Right lobe of liver (tissue), 4 donors: ENCODE measurements at regions not wholly inside any gene's neighbourhood (a gene's known extent, or its start where the extent isn't known, plus 50 kb on each side); places are given as distances from the start of the nearest gene placed in this dataset.

ENCODE experiments used
- CTCF ChIP-seq, 4 donors: fragments of 200-600 bp in 3 of 4; fragments of 450-650 bp in 1 of 4; IDR thresholded peaks; one replicate each; pipeline versions ENCODE4 v1.5.1 to v1.8.0; 2016 to 2022; ENCODE audit warnings: antibody characterized with exemption in 4 of 4, mild to moderate bottlenecking in 2 of 4
- POLR2A ChIP-seq: fragments of 450-650 bp; IDR thresholded peaks from one replicate; pipeline ENCODE4 v1.6.1; 2017; ENCODE audit warnings: antibody characterized with exemption, mild to moderate bottlenecking
- donor health status: DM: no; HTN: no; CAD: no.
- donor health status: DM: no; HTN: no; CAD: no.
- donor health status: DM: no; HTN: yes; CAD: no.

GRCh38 chr2:67043781-67044478 lies 353.2 kb upstream of the ETAA1 start:
- TF ChIP-seq POLR2A (no peak), CTCF (IDR thresholded peaks at IDR 0.05) (no peak)
